Neutrophil (primary cell): ENCODE measurements at regions not wholly inside any gene's neighbourhood (a gene's known extent, or its start where the extent isn't known, plus 50 kb on each side); places are given as distances from the start of the nearest gene placed in this dataset.

Source experiments
- H3K27ac ChIP-seq: fragments of 200-600 bp; sonication (generic); 2 replicates; pipeline ENCODE4 v1.5.1; 2016; ENCODE audit warnings: mild to moderate bottlenecking, moderate library complexity
- H3K27me3 ChIP-seq: fragments of 200-600 bp; sonication (generic); 2 replicates; pipeline ENCODE4 v1.6.0; 2016; ENCODE audit warnings: mild to moderate bottlenecking
- H3K36me3 ChIP-seq: fragments of 200-600 bp; sonication (generic); 2 replicates; pipeline ENCODE4 v1.5.1; 2017
- H3K4me1 ChIP-seq, 2 experiments: fragments of 200-600 bp in 1 of 2; sonication (generic) in 1 of 2; 1 replicate in 1 of 2; 2 replicates in 1 of 2; pipeline versions ENCODE4 v1.5.1 to v1.6.1; 2013 to 2016; ENCODE audit warnings: low read depth in 1 of 2, low read length in 1 of 2, mild to moderate bottlenecking in 1 of 2, moderate library complexity in 1 of 2; ENCODE audit not compliant: control insufficient read depth in 1 of 2, insufficient read depth in 1 of 2
- H3K4me3 ChIP-seq, 2 experiments: fragments of 200-600 bp in 1 of 2; sonication (generic) in 1 of 2; 1 replicate in 1 of 2; 2 replicates in 1 of 2; pipeline ENCODE4 v1.5.1; 2013 to 2016; ENCODE audit warnings: low read depth in 1 of 2, low read length in 1 of 2, mild to moderate bottlenecking in 1 of 2, moderate library complexity in 1 of 2
- H3K9me3 ChIP-seq: fragments of 200-600 bp; sonication (generic); 2 replicates; pipeline ENCODE4 v1.5.1; 2016
- CTCF ChIP-seq: fragments of 200-600 bp; sonication (generic); IDR thresholded peaks from 2 replicates; pipeline ENCODE4 v1.5.1; 2016; ENCODE audit warnings: antibody characterized with exemption

GRCh38 chr11:11074686-11075335 is 217.0 kb upstream of the ZBED5 start:
- no peaks in the 10 kb centered on the region for H3K27me3 ChIP-seq
- TF ChIP-seq CTCF: no peak
- H3K27ac ChIP-seq: no peak overlapping the region
- H3K4me3 ChIP-seq: no peak overlapping the region
- no peaks in the 10 kb centered on the region for H3K4me1 ChIP-seq
- no peaks in the 10 kb centered on the region for H3K36me3 ChIP-seq
- H3K9me3 ChIP-seq: no peaks in the 10 kb centered on the region

DNA sequence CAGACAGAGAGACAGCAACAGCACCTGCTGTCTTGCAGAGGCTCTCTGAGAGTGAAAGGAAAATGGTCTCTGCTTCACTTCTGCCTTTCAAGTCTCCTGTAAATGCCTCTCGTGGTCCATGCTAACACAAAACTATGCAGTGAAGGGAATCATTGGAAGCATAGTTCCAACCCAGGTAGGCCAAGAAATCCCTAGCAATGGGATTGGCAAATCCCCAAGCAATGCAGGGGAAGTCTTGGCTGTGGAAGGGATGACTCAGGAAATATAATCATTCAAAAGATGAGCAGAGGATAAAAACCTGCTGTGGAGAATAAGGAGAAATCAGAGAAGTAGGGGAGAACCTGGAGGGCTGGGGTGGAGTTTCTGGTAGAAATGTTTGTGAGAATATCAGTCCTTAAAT is 216.1 kb upstream of the ZBED5 start:
- Histone ChIP-seq H3K27ac (no peak overlapping the region), H3K9me3 (no peaks in the 10 kb centered on the region), H3K36me3 (no peaks in the 10 kb centered on the region), H3K4me1 (no peaks in the 10 kb centered on the region), H3K4me3 (no peak overlapping the region), H3K27me3 (no peaks in the 10 kb centered on the region)
- TF ChIP-seq CTCF: no peak

GRCh38 chr11:11072067-11072466 is 214.2 kb upstream of the ZBED5 start:
- H3K4me1 ChIP-seq: no peaks in the 10 kb centered on the region
- H3K9me3 ChIP-seq: no peaks in the 10 kb centered on the region
- no peaks in the 10 kb centered on the region for H3K36me3 ChIP-seq
- no peak for TF ChIP-seq CTCF
- no peaks in the 10 kb centered on the region for H3K27me3 ChIP-seq
- no peak overlapping the region for H3K4me3 ChIP-seq
- no peak overlapping the region for H3K27ac ChIP-seq

DNA sequence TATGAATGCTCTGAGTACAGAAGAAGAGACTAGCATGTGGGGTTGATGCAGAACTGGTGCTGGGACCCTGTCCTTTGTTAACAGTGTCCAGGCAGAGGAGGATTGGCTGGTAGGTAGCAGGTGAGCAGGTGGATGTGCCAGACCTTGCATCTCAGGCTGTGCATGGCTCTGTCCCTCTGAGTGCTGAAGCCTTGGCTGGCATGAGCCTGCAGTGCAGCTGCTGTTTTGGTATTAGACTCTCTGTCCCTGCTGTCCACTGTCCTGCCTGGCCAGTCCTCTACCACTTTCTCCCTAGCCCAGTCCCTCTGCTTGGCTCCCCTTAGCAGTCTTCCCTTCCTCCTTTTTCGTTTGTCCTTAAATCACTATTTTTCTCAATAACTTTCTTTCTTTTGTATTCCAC is 213.6 kb upstream of the ZBED5 start:
- no peak overlapping the region for H3K27ac ChIP-seq
- no peaks in the 10 kb centered on the region for H3K9me3 ChIP-seq
- no peak for TF ChIP-seq CTCF
- H3K4me1 ChIP-seq: no peaks in the 10 kb centered on the region
- no peaks in the 10 kb centered on the region for H3K27me3 ChIP-seq
- no peaks in the 10 kb centered on the region for H3K36me3 ChIP-seq
- no peak overlapping the region for H3K4me3 ChIP-seq

DNA sequence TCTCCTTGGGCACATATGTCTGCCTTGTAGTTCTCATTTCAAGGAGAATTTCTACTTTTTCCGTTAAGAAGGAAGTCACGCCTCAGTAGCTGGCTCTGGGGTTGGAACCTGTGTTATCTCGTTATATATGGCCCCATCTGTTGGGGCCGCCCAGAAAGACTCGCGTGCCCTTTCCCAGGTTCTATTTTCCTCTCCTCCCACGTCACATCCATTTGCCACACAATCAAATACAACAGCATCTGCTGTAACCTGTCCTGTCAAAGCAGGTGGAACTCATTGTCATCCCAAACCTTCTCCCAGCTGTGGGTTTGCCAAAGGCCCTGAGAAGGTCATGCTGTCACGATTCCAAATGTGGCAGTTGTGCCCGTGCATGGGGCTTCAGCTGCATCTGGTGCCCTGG is 213.1 kb upstream of the ZBED5 start:
- Histone ChIP-seq H3K4me1 (no peaks in the 10 kb centered on the region), H3K4me3 (no peak overlapping the region), H3K27ac (no peak overlapping the region), H3K36me3 (no peaks in the 10 kb centered on the region), H3K9me3 (no peaks in the 10 kb centered on the region), H3K27me3 (no peaks in the 10 kb centered on the region)
- no peak for TF ChIP-seq CTCF
